ENCODE measurements at regions not wholly inside any gene's neighbourhood (a gene's known extent, or its start where the extent isn't known, plus 50 kb on each side); places are given as distances from the start of the nearest gene placed in this dataset.

GRCh38 chr11:27263046-27263445 is 100.0 kb downstream of the CCDC34 start:
- no peak for TF ChIP-seq POLR2A (IDR thresholded peaks at IDR 0.05)
- no peak for TF ChIP-seq CTCF (IDR thresholded peaks at IDR 0.05)

Data from breast epithelium (tissue), 3 donors.